ENCODE measurements at regions not wholly inside any gene's neighbourhood (a gene's known extent, or its start where the extent isn't known, plus 50 kb on each side); places are given as distances from the start of the nearest gene placed in this dataset.

DNA sequence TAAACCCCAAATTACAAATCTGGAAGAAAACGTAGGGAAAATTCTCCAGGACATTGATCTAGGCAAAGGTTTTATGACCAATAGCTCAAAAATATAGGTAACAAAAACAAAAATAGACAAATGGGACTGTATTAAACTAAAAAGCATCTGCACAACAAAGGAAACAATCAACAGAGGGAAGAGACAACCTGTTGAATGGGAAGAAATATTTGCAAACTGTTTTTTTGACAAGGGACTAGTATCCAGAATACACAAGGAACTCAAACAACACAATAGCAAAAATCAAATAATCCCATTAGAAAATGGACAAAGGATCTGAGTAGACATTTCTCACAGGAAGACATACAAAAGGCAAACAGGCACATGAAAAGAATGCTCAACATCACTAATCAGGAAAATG, 386.3 kb downstream of the ENC1 start:
- no peaks in the 10 kb centered on the region for H3K4me1 Mint-ChIP-seq (ENCODE audit: low read depth)
- H3K4me3 Mint-ChIP-seq = no peak overlapping the region
- H3K36me3 Mint-ChIP-seq (ENCODE audit: low read depth) = no peaks in the 10 kb centered on the region
- H3K9me3 Mint-ChIP-seq = no peaks in the 10 kb centered on the region
- no peak overlapping the region for H3K27ac Mint-ChIP-seq
- H3K27me3 Mint-ChIP-seq (ENCODE audit: low read depth) = peaks cover 1% of the 10 kb centered on the region

DNA sequence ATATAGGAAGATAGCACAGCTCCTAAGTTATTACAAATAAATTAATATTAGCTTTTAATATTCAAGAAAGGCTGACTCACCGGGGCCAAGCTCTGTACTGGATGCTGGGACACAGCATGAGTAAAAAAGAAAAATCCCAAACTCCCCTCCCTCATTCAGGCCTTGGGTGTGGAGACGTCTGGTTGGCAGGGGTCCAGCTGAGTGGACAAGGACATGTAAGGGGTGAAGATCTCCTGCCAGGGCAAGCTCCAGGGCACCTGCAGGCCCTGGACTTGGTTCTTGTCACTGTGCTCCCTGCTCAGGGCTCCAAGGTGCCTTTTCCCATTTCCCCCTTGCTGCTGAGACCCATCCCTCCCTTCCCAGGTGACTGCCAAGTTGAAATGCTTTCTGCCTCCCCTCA, 388.5 kb downstream of the ENC1 start:
- Mint-ChIP-seq H3K36me3 (ENCODE audit: low read depth) (no peaks in the 10 kb centered on the region), H3K9me3 (no peaks in the 10 kb centered on the region), H3K27me3 (ENCODE audit: low read depth) (no peaks in the 10 kb centered on the region), H3K4me3 (no peak overlapping the region), H3K4me1 (ENCODE audit: low read depth) (no peaks in the 10 kb centered on the region), H3K27ac (no peak overlapping the region)

DNA sequence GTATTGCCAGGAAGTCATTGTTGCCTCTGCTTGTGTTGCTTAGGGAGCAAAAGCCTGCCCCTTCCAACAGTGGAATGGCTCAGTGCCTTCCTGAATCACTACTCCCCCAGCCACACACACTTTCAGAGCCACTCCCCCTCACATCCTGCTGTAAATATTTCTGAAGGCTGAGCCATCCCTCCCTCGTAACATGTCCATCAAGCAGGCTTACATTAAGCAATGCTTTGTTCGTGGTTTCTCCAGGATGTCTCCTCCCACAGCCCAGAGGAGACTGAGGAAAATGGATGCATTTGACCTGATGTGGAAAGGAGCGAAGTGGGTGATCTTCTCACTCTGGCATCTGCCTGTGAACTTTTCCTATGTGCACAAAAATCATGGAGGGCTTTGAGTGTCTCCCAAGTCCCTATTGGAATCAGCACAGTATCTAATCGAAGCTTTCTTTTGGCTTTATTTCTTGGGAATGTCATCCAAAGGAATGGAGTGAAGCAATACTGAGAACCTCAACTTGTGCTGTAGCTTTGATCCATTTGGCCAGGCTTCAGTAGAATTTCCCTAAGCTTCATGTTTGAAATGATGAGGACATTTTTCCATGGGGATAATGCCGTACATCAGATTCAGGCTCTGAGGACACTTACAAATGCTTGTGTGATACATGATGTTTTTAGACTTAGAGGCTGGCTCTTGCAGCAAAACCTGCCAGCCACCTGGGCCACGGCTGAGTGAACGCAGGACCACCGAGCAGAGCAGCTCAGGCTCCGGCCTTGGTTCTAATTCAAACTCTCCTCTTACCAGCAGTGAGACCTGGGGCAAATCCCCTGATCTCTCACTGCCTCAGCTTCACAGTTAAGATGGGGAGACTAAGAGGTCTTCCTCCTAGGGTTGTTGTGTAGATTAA, 389.1 kb downstream of the ENC1 start:
- H3K4me3 Mint-ChIP-seq = no peak overlapping the region
- no peaks in the 10 kb centered on the region for H3K4me1 Mint-ChIP-seq (ENCODE audit: low read depth)
- no peaks in the 10 kb centered on the region for H3K27me3 Mint-ChIP-seq (ENCODE audit: low read depth)
- H3K9me3 Mint-ChIP-seq = no peaks in the 10 kb centered on the region
- no peaks in the 10 kb centered on the region for H3K36me3 Mint-ChIP-seq (ENCODE audit: low read depth)
- no peak overlapping the region for H3K27ac Mint-ChIP-seq

DNA sequence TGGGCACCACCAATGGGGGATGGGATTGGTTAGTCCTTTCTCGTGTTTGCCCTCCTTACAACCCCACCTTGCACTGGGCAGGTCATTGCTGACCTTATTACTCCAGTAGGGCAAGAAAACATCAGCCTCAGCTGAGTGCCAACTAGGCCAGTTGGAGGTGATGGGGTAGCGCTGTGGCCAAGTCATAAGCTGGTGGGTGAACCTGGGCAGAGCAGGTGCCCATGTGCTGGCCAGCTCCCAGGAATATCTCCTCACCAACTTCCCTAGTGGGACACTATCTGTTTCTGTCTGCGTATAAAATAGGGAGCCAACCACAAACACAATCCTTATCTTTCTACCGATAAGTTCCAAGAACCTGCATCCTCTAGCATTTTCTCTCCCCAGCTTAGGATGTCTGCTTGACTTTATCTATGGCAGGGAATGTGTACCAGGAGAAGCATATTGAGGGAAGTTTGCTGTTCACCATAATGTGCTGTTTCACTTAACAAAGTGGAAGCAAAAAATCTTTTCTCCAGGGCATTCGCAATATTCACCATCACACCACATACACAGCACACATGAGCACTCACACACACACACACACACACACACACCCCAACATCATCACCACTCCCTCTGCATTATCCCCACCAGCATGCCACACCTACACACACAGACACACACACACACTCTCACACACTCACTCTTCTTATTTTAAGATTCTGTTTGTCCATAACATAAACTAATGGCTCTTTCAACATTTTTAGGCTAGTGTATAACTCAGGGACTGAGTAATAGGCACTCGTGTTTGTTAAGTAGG, 390.0 kb downstream of the ENC1 start:
- H3K4me1 Mint-ChIP-seq (ENCODE audit: low read depth) = no peaks in the 10 kb centered on the region
- H3K36me3 Mint-ChIP-seq (ENCODE audit: low read depth) = no peaks in the 10 kb centered on the region
- no peak overlapping the region for H3K27ac Mint-ChIP-seq
- H3K9me3 Mint-ChIP-seq = no peaks in the 10 kb centered on the region
- H3K4me3 Mint-ChIP-seq = no peak overlapping the region
- H3K27me3 Mint-ChIP-seq (ENCODE audit: low read depth) = no peaks in the 10 kb centered on the region

DNA sequence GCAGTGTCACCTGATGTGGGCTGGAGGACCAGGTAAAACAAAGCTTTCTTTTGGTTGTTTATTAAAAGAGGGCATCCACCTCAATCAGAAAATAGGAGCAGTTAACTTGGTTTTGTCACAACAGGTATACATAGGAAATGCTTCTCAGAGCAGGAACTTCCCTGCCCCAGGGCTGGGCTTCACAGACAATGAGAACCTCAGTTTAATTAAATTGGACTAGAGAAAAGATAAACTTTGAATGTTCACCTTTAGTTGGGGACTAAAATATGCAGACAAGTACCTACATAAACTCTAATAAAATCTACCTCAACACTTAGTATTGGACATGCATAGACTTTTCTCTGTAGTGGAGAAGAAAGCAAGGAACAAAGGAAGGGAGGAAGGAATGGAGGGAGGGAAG, 392.0 kb downstream of the ENC1 start:
- H3K36me3 Mint-ChIP-seq (ENCODE audit: low read depth) = no peaks in the 10 kb centered on the region
- H3K4me1 Mint-ChIP-seq (ENCODE audit: low read depth) = no peaks in the 10 kb centered on the region
- no peaks in the 10 kb centered on the region for H3K27me3 Mint-ChIP-seq (ENCODE audit: low read depth)
- no peak overlapping the region for H3K4me3 Mint-ChIP-seq
- no peaks in the 10 kb centered on the region for H3K9me3 Mint-ChIP-seq
- H3K27ac Mint-ChIP-seq = no peak overlapping the region

DNA sequence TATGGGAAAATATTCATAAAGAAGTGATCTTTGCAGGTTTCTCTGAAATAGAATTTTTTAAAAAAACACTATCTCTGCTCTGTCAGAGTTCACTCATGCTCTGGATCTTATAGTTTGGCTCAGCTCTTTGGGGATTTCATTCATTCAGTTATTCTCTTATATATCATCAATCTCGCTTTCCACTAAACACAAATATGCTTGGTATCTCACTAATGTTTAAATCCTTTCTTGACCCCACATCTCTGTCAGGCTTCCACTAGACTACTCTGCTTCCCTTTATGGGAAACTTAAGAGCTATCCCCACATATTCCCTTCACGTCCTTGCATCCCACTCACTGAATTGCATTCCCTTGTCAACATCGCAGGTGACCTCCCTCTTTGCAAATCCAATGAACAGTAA, 396.1 kb downstream of the ENC1 start:
- Mint-ChIP-seq H3K4me1 (ENCODE audit: low read depth) (peaks cover 2% of the 10 kb centered on the region), H3K9me3 (no peaks in the 10 kb centered on the region), H3K4me3 (no peak overlapping the region), H3K36me3 (ENCODE audit: low read depth) (no peaks in the 10 kb centered on the region), H3K27ac (no peak overlapping the region), H3K27me3 (ENCODE audit: low read depth) (no peaks in the 10 kb centered on the region)

DNA sequence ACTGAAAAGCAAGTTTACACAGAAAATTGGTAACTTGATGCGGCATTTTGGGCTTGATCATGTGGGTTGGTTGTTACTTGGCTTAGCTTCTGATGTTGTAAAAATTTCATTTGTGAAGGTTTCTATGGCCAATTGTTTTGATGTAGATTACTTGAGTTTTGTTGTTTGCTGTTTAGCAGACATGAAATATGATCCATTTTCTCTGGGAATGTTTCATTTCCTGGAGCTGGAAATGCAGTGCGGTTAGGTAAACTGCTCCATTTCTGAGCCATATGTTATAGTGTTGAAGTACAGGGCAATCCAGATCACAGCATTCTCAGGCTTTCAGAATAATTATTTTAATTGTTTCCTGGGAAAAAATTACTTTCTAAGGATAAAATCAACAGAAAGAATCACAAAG, 396.9 kb downstream of the ENC1 start:
- H3K27ac Mint-ChIP-seq = no peak overlapping the region
- H3K27me3 Mint-ChIP-seq (ENCODE audit: low read depth) = no peaks in the 10 kb centered on the region
- H3K4me1 Mint-ChIP-seq (ENCODE audit: low read depth) = peaks cover 2% of the 10 kb centered on the region
- H3K9me3 Mint-ChIP-seq = no peaks in the 10 kb centered on the region
- H3K4me3 Mint-ChIP-seq = no peak overlapping the region
- H3K36me3 Mint-ChIP-seq (ENCODE audit: low read depth) = no peaks in the 10 kb centered on the region

DNA sequence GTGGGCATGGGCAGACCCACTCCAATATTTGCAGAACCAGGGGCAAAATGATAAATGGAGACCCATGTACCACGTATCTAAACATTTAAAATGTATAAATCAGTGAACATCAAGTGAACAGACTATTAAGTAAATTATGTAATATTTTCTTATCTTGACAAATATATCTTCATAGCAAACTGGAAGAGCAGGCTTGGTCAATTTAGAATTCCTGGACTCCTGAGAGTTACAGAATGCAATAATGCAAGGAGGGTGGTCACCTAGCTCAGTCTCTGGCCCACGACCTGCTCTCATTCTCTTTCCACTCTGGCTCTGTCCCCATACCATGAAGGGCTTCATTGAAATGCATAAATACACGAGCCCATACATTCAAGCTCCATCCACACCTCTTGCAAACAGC, 398.0 kb downstream of the ENC1 start:
- Mint-ChIP-seq H3K4me3 (no peak overlapping the region), H3K4me1 (ENCODE audit: low read depth) (peaks cover 2% of the 10 kb centered on the region), H3K27ac (no peak overlapping the region), H3K36me3 (ENCODE audit: low read depth) (no peaks in the 10 kb centered on the region), H3K27me3 (ENCODE audit: low read depth) (peaks cover 4% of the 10 kb centered on the region), H3K9me3 (no peaks in the 10 kb centered on the region)

DNA sequence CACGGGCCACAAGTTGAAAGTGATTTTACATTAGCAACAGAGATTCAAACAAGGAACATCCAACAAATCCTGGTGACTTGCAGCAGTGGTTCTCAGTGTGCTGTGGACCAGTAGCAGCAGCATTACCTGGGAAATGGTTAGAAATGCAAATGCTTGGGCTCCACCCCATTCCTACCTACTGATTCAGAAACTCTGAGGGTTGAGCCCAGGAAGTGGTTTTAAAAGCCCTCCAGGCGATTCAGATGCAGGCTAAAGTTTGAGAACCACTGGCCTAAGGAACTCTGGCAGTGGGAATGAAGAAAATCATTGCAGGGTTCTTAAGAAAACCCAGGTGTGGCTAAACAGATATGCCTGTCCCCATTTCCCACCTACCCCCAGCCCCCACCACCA, 398.8 kb downstream of the ENC1 start:
- Mint-ChIP-seq H3K36me3 (ENCODE audit: low read depth) (no peaks in the 10 kb centered on the region), H3K27me3 (ENCODE audit: low read depth) (peaks cover 4% of the 10 kb centered on the region), H3K4me1 (ENCODE audit: low read depth) (peaks cover 2% of the 10 kb centered on the region), H3K27ac (no peak overlapping the region), H3K9me3 (no peaks in the 10 kb centered on the region), H3K4me3 (no peak overlapping the region)

DNA sequence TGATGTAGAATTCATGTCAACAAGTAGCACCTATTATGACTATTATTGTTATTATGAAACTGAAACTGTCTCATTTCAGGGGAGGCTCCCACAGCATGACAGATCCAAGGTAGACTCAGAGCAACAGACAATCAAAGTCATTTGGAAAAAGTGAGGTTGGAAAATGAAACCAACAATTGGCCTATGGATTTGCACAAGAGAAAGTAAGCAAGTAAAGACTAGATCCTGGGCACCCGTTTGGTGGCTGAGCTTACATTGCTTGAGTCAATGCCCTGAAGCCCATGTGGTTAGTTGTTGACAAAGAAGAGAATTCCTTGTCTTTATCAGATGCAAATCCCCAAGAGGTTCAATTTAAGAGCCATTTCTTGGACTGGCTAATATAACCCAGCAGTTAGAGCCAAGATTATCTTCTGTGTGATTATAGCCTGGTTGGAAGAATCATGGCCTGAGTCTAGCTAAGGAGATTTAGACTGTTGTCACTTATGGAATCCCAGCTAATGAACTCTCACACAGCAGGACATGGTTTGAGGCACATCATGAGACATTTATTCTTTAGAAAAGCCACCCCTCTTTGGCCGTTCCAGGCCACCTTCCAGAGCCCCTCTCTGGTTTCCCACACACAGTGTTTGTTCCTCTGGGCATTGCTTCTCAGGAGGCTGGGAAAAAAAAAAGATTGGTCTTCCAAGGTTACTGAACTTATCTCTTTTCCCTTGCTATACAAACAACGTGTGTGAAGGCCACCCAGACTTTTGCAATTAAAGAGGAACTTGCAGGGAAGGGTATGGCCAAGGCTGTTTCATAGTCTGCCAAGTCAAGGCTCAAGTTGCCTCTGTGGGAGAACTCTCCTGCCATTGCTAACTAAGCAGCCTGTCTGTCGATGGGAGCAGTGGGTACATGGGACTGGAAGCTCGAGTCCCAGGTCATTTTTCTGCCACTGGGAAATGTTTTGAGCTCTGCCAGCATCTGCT, 399.5 kb downstream of the ENC1 start:
- Mint-ChIP-seq H3K4me3 (no peak overlapping the region), H3K9me3 (no peaks in the 10 kb centered on the region), H3K27ac (no peak overlapping the region), H3K36me3 (ENCODE audit: low read depth) (no peaks in the 10 kb centered on the region), H3K4me1 (ENCODE audit: low read depth) (peaks cover 2% of the 10 kb centered on the region), H3K27me3 (ENCODE audit: low read depth) (peaks cover 4% of the 10 kb centered on the region)

DNA sequence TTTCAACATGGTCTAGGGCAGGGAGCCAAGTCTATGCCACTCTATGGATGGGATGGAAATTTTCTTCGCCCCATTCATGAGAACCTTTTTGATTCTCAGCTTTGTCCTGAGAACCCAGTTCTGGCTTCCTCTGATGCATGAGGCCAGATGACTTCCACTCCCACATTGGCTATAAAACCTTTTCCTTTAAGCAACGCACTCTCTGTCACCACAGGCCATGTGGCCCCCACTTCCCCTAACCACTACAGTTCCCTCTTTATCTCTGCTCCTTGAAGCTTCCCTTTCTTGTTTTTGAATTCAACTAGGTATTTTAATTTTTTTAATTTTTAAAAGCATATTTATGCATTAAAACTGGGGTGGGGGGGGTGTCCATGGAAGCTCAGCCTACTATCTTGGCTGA, 401.3 kb downstream of the ENC1 start:
- peaks cover 4% of the 10 kb centered on the region for H3K27me3 Mint-ChIP-seq (ENCODE audit: low read depth)
- H3K9me3 Mint-ChIP-seq = no peaks in the 10 kb centered on the region

DNA sequence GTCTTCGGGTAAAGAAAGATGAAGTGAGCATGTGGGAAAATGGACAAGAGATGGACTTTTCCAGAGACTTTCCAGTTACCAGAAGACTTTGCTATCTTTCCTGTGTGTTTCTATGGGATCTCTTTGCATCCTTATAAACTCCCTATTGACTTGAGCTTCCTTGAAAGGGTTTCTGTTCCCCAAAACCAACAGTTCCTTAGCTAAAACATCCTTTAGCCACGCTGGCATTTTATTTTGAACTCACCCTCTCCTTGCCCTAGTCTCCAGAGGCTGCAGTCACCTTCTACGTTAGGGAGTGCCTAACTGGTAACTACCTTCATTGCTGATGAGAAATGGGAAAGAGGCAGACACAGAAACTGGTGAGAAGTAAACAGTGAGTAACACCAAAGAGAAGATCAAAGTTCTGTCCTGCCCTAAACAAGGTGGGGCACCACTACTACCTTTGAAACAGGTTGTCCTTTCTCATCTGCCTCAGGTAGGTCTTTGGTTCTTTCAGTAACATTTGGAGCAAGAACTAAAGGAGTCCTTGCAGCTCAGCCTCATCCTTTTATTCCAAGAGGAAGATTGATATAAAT, 402.9 kb downstream of the ENC1 start:
- Mint-ChIP-seq H3K27me3 (ENCODE audit: low read depth) (peaks cover 4% of the 10 kb centered on the region), H3K4me1 (ENCODE audit: low read depth) (peaks cover 2% of the 10 kb centered on the region), H3K9me3 (no peaks in the 10 kb centered on the region), H3K36me3 (ENCODE audit: low read depth) (no peaks in the 10 kb centered on the region), H3K4me3 (no peak overlapping the region), H3K27ac (no peak overlapping the region)

More for the DNA sequence above, 401.3 kb downstream of the ENC1 start:
- Mint-ChIP-seq H3K4me1 (ENCODE audit: low read depth) (peaks cover 2% of the 10 kb centered on the region), H3K4me3 (no peak overlapping the region), H3K27ac (no peak overlapping the region), H3K36me3 (ENCODE audit: low read depth) (no peaks in the 10 kb centered on the region)

DNA sequence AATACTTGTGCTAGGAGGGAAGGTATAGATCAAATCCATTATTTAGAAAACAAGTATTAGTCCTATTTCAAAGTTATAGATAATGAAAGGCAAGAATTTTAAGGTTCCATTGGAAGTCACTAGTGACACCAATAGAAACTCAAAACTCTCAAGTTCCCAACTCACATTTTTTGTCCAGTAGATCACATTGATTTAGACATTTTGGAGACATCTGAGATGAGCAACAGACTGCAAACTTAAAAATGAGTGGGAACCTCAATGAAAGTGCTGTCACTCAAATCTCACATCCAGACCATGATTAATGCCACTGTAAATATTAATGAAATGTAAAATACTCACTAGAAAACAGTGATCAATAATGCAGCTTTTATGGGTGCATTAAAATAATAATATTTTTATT, 405.0 kb downstream of the ENC1 start:
- Mint-ChIP-seq H3K36me3 (ENCODE audit: low read depth) (no peaks in the 10 kb centered on the region), H3K4me1 (ENCODE audit: low read depth) (peaks cover under 1% of the 10 kb centered on the region), H3K27me3 (ENCODE audit: low read depth) (peaks cover 4% of the 10 kb centered on the region), H3K4me3 (no peak overlapping the region), H3K27ac (no peak overlapping the region), H3K9me3 (no peaks in the 10 kb centered on the region)

DNA sequence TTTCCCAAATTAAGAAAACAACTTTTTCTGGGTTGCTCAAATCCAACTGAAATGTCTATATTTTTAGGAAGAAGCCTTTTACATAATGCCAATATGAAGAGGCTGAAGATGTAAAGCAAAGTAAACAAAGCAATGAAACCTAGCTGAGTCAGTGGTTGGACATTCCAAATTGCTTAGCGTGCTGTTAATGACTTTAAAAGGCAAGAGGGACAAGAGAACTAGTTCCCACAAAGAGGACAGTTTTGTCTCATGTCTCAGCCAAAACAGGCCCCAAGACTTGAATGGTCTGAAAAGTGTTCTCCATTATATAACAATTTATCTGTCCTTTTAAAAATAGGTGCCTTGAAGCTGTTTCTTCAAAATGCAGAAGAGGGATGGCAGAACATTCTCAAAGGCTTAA, 407.0 kb downstream of the ENC1 start:
- Mint-ChIP-seq H3K27me3 (ENCODE audit: low read depth) (peaks cover 4% of the 10 kb centered on the region), H3K27ac (no peak overlapping the region), H3K4me3 (no peak overlapping the region), H3K36me3 (ENCODE audit: low read depth) (no peaks in the 10 kb centered on the region), H3K4me1 (ENCODE audit: low read depth) (no peaks in the 10 kb centered on the region), H3K9me3 (no peaks in the 10 kb centered on the region)
